ENCODE measurements at regions not wholly inside any gene's neighbourhood (a gene's known extent, or its start where the extent isn't known, plus 50 kb on each side); places are given as distances from the start of the nearest gene placed in this dataset.

DNA sequence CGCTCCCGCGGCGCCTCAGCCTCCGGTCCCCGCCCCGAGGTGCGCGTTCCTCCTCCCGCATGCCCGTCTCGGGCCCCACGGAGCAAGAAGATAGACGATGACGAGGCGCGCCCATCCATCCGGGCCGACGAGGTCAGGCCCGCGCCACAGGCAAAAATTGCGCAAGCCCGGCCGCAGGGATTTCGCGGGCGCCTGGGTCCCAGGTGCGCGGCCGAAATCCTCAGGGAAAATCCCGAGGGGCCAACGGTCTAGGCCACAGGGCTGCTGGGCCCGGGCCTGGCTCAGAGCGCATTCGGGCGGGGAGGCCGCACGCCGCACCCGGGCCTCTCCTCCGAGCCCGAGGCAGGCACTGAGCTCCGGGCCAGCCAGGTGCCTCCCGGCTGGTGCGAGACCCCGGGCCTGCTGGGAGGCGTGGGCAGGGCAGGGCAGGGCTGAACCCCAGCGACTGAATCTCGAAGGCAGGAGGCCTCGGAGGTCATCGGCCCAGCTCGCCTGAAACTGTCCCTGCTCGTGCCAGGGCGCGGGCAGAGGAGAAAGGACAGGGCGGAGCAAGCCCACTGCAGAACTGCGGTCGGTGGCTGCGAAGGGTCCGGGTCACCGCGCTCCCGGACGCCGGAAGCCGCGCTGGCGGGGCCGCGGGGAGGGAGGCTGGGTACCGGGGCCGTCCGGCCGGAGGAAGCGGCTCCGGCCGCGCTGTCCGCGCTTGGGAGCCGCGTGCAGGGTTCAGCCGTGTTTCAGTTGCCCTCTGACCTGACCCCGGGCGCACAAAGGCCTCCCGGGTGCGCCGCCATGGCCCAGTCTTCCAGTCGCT is 66.8 kb downstream of the FOXD1 start:
- BruUV-seq (replicated peaks) = no TSS peak
- Histone ChIP-seq H3K4me1 (ENCODE audit: insufficient read depth, low read length, poor library complexity, severe bottlenecking) (peaks cover 4% of the 10 kb centered on the region), H3K4me3 (ENCODE audit: low read depth, low read length, poor library complexity, severe bottlenecking) (no peak overlapping the region), H3K27ac (ENCODE audit: low read depth, low read length, poor library complexity, severe bottlenecking) (no peak overlapping the region), H3K9me3 (ENCODE audit: low read depth, low read length, poor library complexity, severe bottlenecking) (peaks cover 20% of the 10 kb centered on the region), H3K27me3 (replicated peaks; ENCODE audit: insufficient read depth, low read depth, low read length, poor library complexity) (no peaks in the 10 kb centered on the region), H3K36me3 (ENCODE audit: insufficient read depth, low read length, poor library complexity, severe bottlenecking) (no peaks in the 10 kb centered on the region)
- intact Hi-C loops (cut with micrococcal nuclease; ENCODE audit: unreplicated experiment) = no loop called here
- TF ChIP-seq, protein P1, sequence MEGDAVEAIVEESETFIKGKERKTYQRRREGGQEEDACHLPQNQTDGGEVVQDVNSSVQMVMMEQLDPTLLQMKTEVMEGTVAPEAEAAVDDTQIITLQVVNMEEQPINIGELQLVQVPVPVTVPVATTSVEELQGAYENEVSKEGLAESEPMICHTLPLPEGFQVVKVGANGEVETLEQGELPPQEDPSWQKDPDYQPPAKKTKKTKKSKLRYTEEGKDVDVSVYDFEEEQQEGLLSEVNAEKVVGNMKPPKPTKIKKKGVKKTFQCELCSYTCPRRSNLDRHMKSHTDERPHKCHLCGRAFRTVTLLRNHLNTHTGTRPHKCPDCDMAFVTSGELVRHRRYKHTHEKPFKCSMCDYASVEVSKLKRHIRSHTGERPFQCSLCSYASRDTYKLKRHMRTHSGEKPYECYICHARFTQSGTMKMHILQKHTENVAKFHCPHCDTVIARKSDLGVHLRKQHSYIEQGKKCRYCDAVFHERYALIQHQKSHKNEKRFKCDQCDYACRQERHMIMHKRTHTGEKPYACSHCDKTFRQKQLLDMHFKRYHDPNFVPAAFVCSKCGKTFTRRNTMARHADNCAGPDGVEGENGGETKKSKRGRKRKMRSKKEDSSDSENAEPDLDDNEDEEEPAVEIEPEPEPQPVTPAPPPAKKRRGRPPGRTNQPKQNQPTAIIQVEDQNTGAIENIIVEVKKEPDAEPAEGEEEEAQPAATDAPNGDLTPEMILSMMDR (conservative IDR thresholded peaks at IDR 0.05; ENCODE audit: low read depth, low read length) = no peak
- TF ChIP-seq EZH2 (IDR thresholded peaks at IDR 0.05; ENCODE audit: borderline replicate concordance, low read depth, low read length, poor library complexity, severe bottlenecking) = no peak
- CTCF ChIA-PET = no interaction called here
- no peak for DNase-seq (ENCODE audit: low spot score)
- POLR2A ChIA-PET (ENCODE audit: low non-redundant PET) = no interaction called here

DNA sequence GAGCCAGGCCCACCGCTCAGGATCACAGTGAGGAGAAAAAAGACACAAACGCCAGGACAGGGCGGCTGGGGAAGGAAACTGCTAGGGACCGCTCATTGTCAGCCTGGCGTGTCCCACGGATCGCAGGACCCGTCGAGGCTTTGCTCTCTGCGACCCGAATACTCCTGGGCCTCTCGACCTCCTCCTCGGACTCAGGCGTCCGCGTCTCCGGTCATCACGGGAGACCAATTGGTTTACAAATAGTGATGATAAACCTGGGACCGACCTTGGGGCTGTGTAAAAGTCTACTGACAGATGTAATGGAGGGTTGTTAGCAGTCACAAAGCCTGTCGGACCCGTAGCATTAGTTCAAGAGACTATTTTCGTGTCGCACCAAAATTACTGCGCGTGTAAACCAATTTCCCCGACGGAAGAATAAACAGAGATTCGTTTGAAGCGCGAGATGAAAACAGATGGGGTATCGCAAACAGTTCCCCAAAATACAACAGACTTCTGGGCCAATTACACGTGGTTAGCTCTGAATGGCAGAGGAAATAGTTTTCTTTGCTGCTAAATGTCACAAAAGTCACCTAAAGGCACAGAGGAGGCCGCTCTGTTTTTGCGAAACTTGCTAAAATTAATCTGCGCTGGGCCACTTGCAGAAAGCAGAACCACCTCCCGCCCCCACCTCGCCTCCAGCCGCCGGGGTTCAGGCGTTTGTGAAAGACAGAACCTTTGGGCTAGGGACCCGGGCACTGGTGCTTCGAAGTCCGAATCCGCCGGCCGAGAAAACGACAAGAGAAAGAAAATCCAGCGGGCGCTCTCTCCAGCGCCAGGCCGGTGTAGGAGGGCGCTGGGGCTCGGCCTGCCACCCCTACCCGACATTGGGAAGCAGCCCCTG is 67.6 kb downstream of the FOXD1 start:
- no peaks in the 10 kb centered on the region for H3K36me3 ChIP-seq (ENCODE audit: insufficient read depth, low read length, poor library complexity, severe bottlenecking)
- H3K27ac ChIP-seq (ENCODE audit: low read depth, low read length, poor library complexity, severe bottlenecking) = no peak overlapping the region
- no peaks in the 10 kb centered on the region for H3K27me3 ChIP-seq (replicated peaks; ENCODE audit: insufficient read depth, low read depth, low read length, poor library complexity)
- ChIA-PET POLR2A (ENCODE audit: low non-redundant PET) (no interaction called here), CTCF (no interaction called here)
- no peak for DNase-seq (ENCODE audit: low spot score)
- TF ChIP-seq, protein P1 (conservative IDR thresholded peaks at IDR 0.05; ENCODE audit: low read depth, low read length) = no peak
- no peak for TF ChIP-seq EZH2 (IDR thresholded peaks at IDR 0.05; ENCODE audit: borderline replicate concordance, low read depth, low read length, poor library complexity, severe bottlenecking)
- H3K4me1 ChIP-seq (ENCODE audit: insufficient read depth, low read length, poor library complexity, severe bottlenecking) = peaks cover 4% of the 10 kb centered on the region
- H3K9me3 ChIP-seq (ENCODE audit: low read depth, low read length, poor library complexity, severe bottlenecking) = peaks cover 20% of the 10 kb centered on the region
- no TSS peak for BruUV-seq (replicated peaks)
- intact Hi-C loops (cut with micrococcal nuclease; ENCODE audit: unreplicated experiment) = no loop called here
- no peak overlapping the region for H3K4me3 ChIP-seq (ENCODE audit: low read depth, low read length, poor library complexity, severe bottlenecking)

DNA sequence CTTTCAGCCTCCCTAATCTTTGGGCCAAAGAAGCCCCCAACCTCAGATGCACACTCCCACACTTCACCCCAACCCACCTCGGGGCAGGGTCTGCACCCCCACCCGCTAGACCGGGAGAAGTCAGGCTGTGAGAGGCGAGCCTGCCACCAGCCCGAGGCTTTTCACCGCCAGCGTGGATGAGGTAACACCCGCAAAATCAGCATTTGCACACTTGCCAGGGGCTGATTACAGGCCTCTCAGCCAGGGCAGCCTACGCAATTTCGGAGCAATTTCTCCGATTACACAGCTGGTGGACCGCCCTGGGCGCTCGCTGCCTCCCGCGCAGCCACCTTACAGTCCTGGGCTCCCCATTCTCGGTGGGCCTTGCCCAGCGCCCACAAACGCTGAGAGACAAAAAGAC is 68.5 kb downstream of the FOXD1 start:
- DNase-seq (ENCODE audit: low spot score) = no peak
- no peak for TF ChIP-seq EZH2 (IDR thresholded peaks at IDR 0.05; ENCODE audit: borderline replicate concordance, low read depth, low read length, poor library complexity, severe bottlenecking)
- TF ChIP-seq, protein P1 (conservative IDR thresholded peaks at IDR 0.05; ENCODE audit: low read depth, low read length) = no peak
- peaks cover 4% of the 10 kb centered on the region for H3K4me1 ChIP-seq (ENCODE audit: insufficient read depth, low read length, poor library complexity, severe bottlenecking)
- H3K36me3 ChIP-seq (ENCODE audit: insufficient read depth, low read length, poor library complexity, severe bottlenecking) = no peaks in the 10 kb centered on the region
- peaks cover 13% of the 10 kb centered on the region for H3K9me3 ChIP-seq (ENCODE audit: low read depth, low read length, poor library complexity, severe bottlenecking)
- ChIA-PET CTCF (no interaction called here), POLR2A (ENCODE audit: low non-redundant PET) (no interaction called here)
- no peak overlapping the region for H3K27ac ChIP-seq (ENCODE audit: low read depth, low read length, poor library complexity, severe bottlenecking)
- no peaks in the 10 kb centered on the region for H3K27me3 ChIP-seq (replicated peaks; ENCODE audit: insufficient read depth, low read depth, low read length, poor library complexity)
- no peak overlapping the region for H3K4me3 ChIP-seq (ENCODE audit: low read depth, low read length, poor library complexity, severe bottlenecking)
- no TSS peak for BruUV-seq (replicated peaks)
- intact Hi-C loops (cut with micrococcal nuclease; ENCODE audit: unreplicated experiment) = no loop called here

Measured in A673 (cell line).